Smooth muscle cell (in vitro differentiated cells): ENCODE measurements at regions not wholly inside any gene's neighbourhood (a gene's known extent, or its start where the extent isn't known, plus 50 kb on each side); places are given as distances from the start of the nearest gene placed in this dataset.
A peak's percentile ranks its signal among the peaks of the same experiment; 100 is the strongest.

Source experiments
- DNase-seq: peaks from one replicate; lab custom pipeline; 2025; ENCODE audit not compliant: unreplicated experiment; lab: John Stamatoyannopoulos, UW
- H2AFZ ChIP-seq: fragments of 200-600 bp; sonication (generic); 2 replicates; pipeline ENCODE4 v1.6.0; 2016; ENCODE audit warnings: antibody characterized with exemption, low read depth, mild to moderate bottlenecking
- H3F3A ChIP-seq: fragments of 200-600 bp; sonication (generic); 2 replicates; pipeline ENCODE4 v1.6.0; 2017; ENCODE audit warnings: antibody characterized with exemption, low read depth
- H3K27ac ChIP-seq: fragments of 200-600 bp; sonication (generic); 2 replicates; pipeline ENCODE4 v1.5.1; 2016; ENCODE audit warnings: low read depth, mild to moderate bottlenecking
- H3K27me3 ChIP-seq: fragments of 200-600 bp; sonication (generic); 2 replicates; pipeline ENCODE4 v1.6.1; 2016; ENCODE audit warnings: low read depth, mild to moderate bottlenecking
- H3K36me3 ChIP-seq: fragments of 200-600 bp; sonication (generic); 2 replicates; pipeline ENCODE4 v1.5.1; 2016; ENCODE audit warnings: low read depth
- H3K4me1 ChIP-seq: fragments of 200-600 bp; sonication (generic); 2 replicates; pipeline ENCODE4 v1.5.1; 2016; ENCODE audit warnings: low read depth
- H3K4me2 ChIP-seq: fragments of 200-600 bp; sonication (generic); 2 replicates; pipeline ENCODE4 v1.6.0; 2016; ENCODE audit warnings: mild to moderate bottlenecking
- H3K4me3 ChIP-seq: fragments of 200-600 bp; sonication (generic); 2 replicates; pipeline ENCODE4 v1.5.1; 2016; ENCODE audit warnings: mild to moderate bottlenecking
- H3K79me2 ChIP-seq: fragments of 200-600 bp; sonication (generic); 2 replicates; pipeline ENCODE4 v1.6.0; 2016; ENCODE audit warnings: low read depth, mild to moderate bottlenecking
- H3K9ac ChIP-seq: fragments of 200-600 bp; sonication (generic); 2 replicates; pipeline ENCODE4 v1.6.0; 2016; ENCODE audit warnings: low read depth
- H3K9me3 ChIP-seq: fragments of 200-600 bp; sonication (generic); replicated peaks from 2 replicates; pipeline ENCODE4 v1.5.1; 2016; ENCODE audit warnings: low read depth
- H4K20me1 ChIP-seq: fragments of 200-600 bp; sonication (generic); 2 replicates; pipeline ENCODE4 v1.6.0; 2016; ENCODE audit warnings: low read depth
- WGBS: methylation state at CpG from one replicate; pipeline ENCODE4 v1.1.7; 2016; ENCODE audit warnings: low lambda C conversion rate; 5-methylcytosine and 5-hydroxymethylcytosine counted together
- TF ChIP-seq, protein P1 (sequence below): fragments of 200-600 bp; sonication (generic); IDR thresholded peaks from 2 replicates; pipeline ENCODE4 v1.5.1; 2017; ENCODE audit warnings: borderline replicate concordance, mild to moderate bottlenecking, antibody characterized with exemption; ENCODE audit not compliant: insufficient read depth, poor library complexity, severe bottlenecking

DNA sequence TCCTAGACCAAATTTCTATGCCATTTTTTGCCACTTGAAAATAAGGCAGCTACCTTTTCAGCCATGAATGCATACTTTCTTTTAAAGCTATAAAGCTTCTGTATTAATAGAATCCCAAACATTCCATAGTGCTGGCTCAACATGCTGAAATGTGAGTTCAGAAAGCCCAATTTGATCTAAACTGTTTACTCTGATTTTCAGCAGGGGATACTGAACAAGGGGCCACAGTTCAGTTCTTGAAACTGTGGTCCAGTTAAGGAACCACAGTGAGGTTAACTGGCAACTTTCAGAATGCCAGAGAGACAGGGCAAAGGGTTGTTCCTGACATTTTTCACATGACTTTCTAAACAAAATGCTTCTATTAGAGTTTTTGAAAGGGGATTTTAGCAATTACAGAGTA, 85.7 kb upstream of the COL11A1 start:
- Histone ChIP-seq H3K4me3 (no peak overlapping the region), H3K27ac (peak overlapping the region; percentile 72), H3K4me1 (peaks cover 21% of the 10 kb centered on the region), H3K27me3 (no peaks in the 10 kb centered on the region), H4K20me1 (no peaks in the 10 kb centered on the region), H3K9ac (no peak overlapping the region), H3F3A (peaks cover 9% of the 10 kb centered on the region), H3K4me2 (peak overlapping the region; percentile 42), H3K9me3 (no peaks in the 10 kb centered on the region), H2AFZ (peak overlapping the region; percentile 59), H3K36me3 (no peaks in the 10 kb centered on the region), H3K79me2 (no peaks in the 10 kb centered on the region)
- DNase-seq = no peak
- TF ChIP-seq, protein P1, sequence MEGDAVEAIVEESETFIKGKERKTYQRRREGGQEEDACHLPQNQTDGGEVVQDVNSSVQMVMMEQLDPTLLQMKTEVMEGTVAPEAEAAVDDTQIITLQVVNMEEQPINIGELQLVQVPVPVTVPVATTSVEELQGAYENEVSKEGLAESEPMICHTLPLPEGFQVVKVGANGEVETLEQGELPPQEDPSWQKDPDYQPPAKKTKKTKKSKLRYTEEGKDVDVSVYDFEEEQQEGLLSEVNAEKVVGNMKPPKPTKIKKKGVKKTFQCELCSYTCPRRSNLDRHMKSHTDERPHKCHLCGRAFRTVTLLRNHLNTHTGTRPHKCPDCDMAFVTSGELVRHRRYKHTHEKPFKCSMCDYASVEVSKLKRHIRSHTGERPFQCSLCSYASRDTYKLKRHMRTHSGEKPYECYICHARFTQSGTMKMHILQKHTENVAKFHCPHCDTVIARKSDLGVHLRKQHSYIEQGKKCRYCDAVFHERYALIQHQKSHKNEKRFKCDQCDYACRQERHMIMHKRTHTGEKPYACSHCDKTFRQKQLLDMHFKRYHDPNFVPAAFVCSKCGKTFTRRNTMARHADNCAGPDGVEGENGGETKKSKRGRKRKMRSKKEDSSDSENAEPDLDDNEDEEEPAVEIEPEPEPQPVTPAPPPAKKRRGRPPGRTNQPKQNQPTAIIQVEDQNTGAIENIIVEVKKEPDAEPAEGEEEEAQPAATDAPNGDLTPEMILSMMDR = no peak

DNA sequence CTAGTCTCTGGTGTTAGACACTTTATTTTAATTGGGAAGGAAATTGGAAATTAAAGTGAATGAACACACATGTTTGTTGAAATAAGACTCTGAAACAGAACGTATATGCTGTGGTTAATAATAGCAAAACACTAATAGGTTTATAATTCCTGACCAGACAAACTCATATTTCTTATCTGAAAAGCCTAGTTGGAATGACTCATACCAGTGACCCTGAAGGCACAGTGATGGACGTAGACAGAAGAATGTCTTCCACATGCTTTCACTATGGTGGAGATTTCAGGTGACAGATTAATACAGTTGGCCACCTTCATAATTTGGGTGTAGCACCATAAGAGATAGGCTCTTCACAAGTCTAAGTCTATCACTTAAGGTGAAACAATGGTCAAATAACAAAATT, 83.0 kb upstream of the COL11A1 start:
- 5% methylated on average over 2 of the region's 2 CpGs for WGBS
- no peak for DNase-seq
- peak overlapping the region; percentile 42 for H3K4me2 ChIP-seq
- H3K9ac ChIP-seq = peak overlapping the region; percentile 1
- H3K27ac ChIP-seq = peak overlapping the region; percentile 76
- no peaks in the 10 kb centered on the region for H3K9me3 ChIP-seq
- H4K20me1 ChIP-seq = no peaks in the 10 kb centered on the region
- TF ChIP-seq, protein P1 = no peak
- no peaks in the 10 kb centered on the region for H3K36me3 ChIP-seq
- peaks cover 17% of the 10 kb centered on the region for H3K4me1 ChIP-seq
- H2AFZ ChIP-seq = no peak overlapping the region
- H3K79me2 ChIP-seq = no peaks in the 10 kb centered on the region
- no peaks in the 10 kb centered on the region for H3K27me3 ChIP-seq
- no peaks in the 10 kb centered on the region for H3F3A ChIP-seq
- H3K4me3 ChIP-seq = no peak overlapping the region

DNA sequence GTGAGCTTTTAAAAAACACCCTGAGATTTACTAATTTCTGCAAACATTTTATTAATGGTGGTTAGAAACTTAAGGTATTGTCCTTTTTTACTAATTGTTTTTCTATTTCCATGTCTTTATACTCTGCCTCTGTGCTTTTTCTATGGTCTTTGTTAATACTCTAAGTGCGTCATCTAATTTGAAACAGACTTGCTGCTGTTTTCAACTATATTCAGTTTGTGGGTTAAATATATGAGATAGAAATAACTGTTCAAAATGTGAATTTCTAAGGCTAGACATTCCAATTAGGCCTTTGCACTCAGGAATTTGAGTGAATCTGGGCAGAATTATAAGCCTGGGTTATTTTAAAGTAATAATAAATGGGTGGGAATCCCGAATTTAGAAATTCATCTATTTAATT, 82.4 kb upstream of the COL11A1 start:
- Histone ChIP-seq H3K9ac (peak overlapping the region; percentile 20), H3F3A (no peaks in the 10 kb centered on the region), H3K36me3 (no peaks in the 10 kb centered on the region), H3K9me3 (no peaks in the 10 kb centered on the region), H3K4me3 (no peak overlapping the region), H2AFZ (no peak overlapping the region), H3K4me2 (peak overlapping the region; percentile 42), H3K27ac (peak overlapping the region; percentile 76), H3K4me1 (peaks cover 17% of the 10 kb centered on the region), H4K20me1 (no peaks in the 10 kb centered on the region), H3K79me2 (no peaks in the 10 kb centered on the region), H3K27me3 (no peaks in the 10 kb centered on the region)
- no peak for DNase-seq
- 72% methylated on average over 2 of the region's 2 CpGs for WGBS
- TF ChIP-seq, protein P1 = no peak

DNA sequence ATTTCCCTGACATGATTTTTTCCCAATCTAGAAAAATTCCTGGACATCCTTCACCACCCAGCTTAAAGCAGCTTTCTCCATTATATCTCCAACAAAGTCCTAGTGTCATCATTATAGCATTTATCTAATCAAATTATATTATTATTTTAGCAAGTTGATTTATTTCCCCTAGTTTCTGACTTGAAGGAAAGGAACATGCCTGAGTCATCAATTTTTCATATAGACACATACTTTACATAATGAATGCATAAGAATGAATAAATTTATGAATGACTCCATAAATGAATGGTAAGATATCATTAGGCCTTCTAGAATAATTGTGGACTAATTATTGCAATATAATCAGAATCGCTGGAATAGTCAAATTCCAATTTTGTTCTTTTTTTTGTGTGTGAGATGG, 79.4 kb upstream of the COL11A1 start:
- H3K9ac ChIP-seq = no peak overlapping the region
- no peak overlapping the region for H3K4me3 ChIP-seq
- no peaks in the 10 kb centered on the region for H3F3A ChIP-seq
- TF ChIP-seq, protein P1 = no peak
- H3K27ac ChIP-seq = no peak overlapping the region
- H3K4me1 ChIP-seq = peaks cover 5% of the 10 kb centered on the region
- no peaks in the 10 kb centered on the region for H3K27me3 ChIP-seq
- H3K36me3 ChIP-seq = no peaks in the 10 kb centered on the region
- no peak for DNase-seq
- no peaks in the 10 kb centered on the region for H3K9me3 ChIP-seq
- no peaks in the 10 kb centered on the region for H4K20me1 ChIP-seq
- 90% methylated on average over 1 of the region's 1 CpG for WGBS
- H3K4me2 ChIP-seq = no peak overlapping the region
- no peak overlapping the region for H2AFZ ChIP-seq
- H3K79me2 ChIP-seq = no peaks in the 10 kb centered on the region
